Left lung (tissue), 4 donors: ENCODE measurements at regions not wholly inside any gene's neighbourhood (a gene's known extent, or its start where the extent isn't known, plus 50 kb on each side); places are given as distances from the start of the nearest gene placed in this dataset.

ENCODE experiments used
- ATAC-seq: fragments of 200-7000 bp; cut with Tn5 transposase; one replicate; pipeline ENCODE4 v1.9.1; 2020; ENCODE audit warnings: moderate library complexity
- DNase-seq, 4 donors: peaks; one replicate each; pipeline ENCODE4 v3.0.0-alpha.2; 2013 to 2020
- H3K27ac ChIP-seq, 2 donors: fragments of 200-600 bp; sonication (generic) in 1 of 2; one replicate each; pipeline versions ENCODE4 v1.5.0 to v1.8.0; 2020 to 2021
- H3K27me3 ChIP-seq, 2 donors: fragments of 200-600 bp; sonication (generic) in 1 of 2; one replicate each; pipeline versions ENCODE4 v1.5.0 to v1.8.0; 2020 to 2021
- H3K36me3 ChIP-seq, 2 donors: fragments of 200-600 bp; sonication (generic) in 1 of 2; one replicate each; pipeline versions ENCODE4 v1.5.0 to v1.8.0; 2020 to 2021
- H3K4me1 ChIP-seq, 2 donors: fragments of 200-600 bp; one replicate each; pipeline ENCODE4 v1.8.0; 2021
- H3K4me3 ChIP-seq, 2 donors: fragments of 200-600 bp; sonication (generic) in 1 of 2; one replicate each; pipeline versions ENCODE4 v1.5.0 to v1.8.0; 2020 to 2021; ENCODE audit warnings: mild to moderate bottlenecking in 1 of 2
- H3K9me3 ChIP-seq, 2 donors: fragments of 200-600 bp; sonication (generic) in 1 of 2; one replicate each; pipeline versions ENCODE4 v1.5.0 to v1.8.0; 2020 to 2021
- CTCF ChIP-seq, 2 donors: fragments of 200-600 bp; sonication (generic) in 1 of 2; IDR thresholded peaks; one replicate each; pipeline versions ENCODE4 v1.5.0 to v1.8.0; 2021; ENCODE audit warnings: antibody characterized with exemption in 2 of 2
- intact Hi-C, 2 donors: fragments of 100-400 bp; cut with DNase I; formaldehyde crosslinking; loops; one replicate each; pipeline versions ENCODE4 v1.11.2 to v1.14.2; 2022
- donor health status: DM: no; HTN: yes; CAD: no.
- donor health status: DM: no; HTN: no; CAD: no.

GRCh38 chr15:62541250-62541649 lies 376.2 kb upstream of the C2CD4B start:
- Histone ChIP-seq H3K4me3 (no peak overlapping the region), H3K9me3 (no peaks in the 10 kb centered on the region), H3K27ac (no peak overlapping the region), H3K36me3 (no peaks in the 10 kb centered on the region), H3K27me3 (no peaks in the 10 kb centered on the region), H3K4me1 (no peaks in the 10 kb centered on the region)
- intact Hi-C loops: no loop called here
- TF ChIP-seq CTCF (IDR thresholded peaks at IDR 0.05): no peak
- no peak for DNase-seq
- no peak for ATAC-seq

- H3K4me1 ChIP-seq: no peaks in the 10 kb centered on the region
- no peaks in the 10 kb centered on the region for H3K36me3 ChIP-seq
- TF ChIP-seq CTCF (IDR thresholded peaks at IDR 0.05): no peak
- no peak for DNase-seq
- no peak overlapping the region for H3K4me3 ChIP-seq
- no peaks in the 10 kb centered on the region for H3K9me3 ChIP-seq
- H3K27ac ChIP-seq: no peak overlapping the region
- H3K27me3 ChIP-seq: no peaks in the 10 kb centered on the region
- ATAC-seq: no peak
- intact Hi-C loops: no loop called here
Measured at GRCh38 chr15:62541846-62542245, 376.8 kb upstream of the C2CD4B start.

- Histone ChIP-seq H3K4me1 (no peaks in the 10 kb centered on the region), H3K4me3 (no peak overlapping the region), H3K27ac (no peak overlapping the region), H3K36me3 (no peaks in the 10 kb centered on the region), H3K27me3 (no peaks in the 10 kb centered on the region), H3K9me3 (no peaks in the 10 kb centered on the region)
- ATAC-seq (no peak), DNase-seq (no peak)
- TF ChIP-seq CTCF (IDR thresholded peaks at IDR 0.05): no peak
- intact Hi-C loops: no loop called here
Measured at GRCh38 chr15:62544446-62544845, 379.4 kb upstream of the C2CD4B start.

- DNase-seq (peak in 2 of 4 donors; percentile 42 to 54), ATAC-seq (peak; percentile 60)
- Histone ChIP-seq H3K4me3 (no peak overlapping the region), H3K27me3 (no peaks in the 10 kb centered on the region), H3K9me3 (no peaks in the 10 kb centered on the region), H3K4me1 (no peaks in the 10 kb centered on the region), H3K36me3 (no peaks in the 10 kb centered on the region), H3K27ac (no peak overlapping the region)
- intact Hi-C loops: no loop called here
- TF ChIP-seq CTCF (IDR thresholded peaks at IDR 0.05): no peak
Measured at GRCh38 chr15:62545467-62546227, 380.6 kb upstream of the C2CD4B start.

GRCh38 chr15:62546628-62547027 lies 381.5 kb upstream of the C2CD4B start:
- intact Hi-C loops: no loop called here

More at GRCh38 chr15:62546628-62547027, 381.5 kb upstream of the C2CD4B start:
- ATAC-seq (no peak), DNase-seq (no peak)
- no peaks in the 10 kb centered on the region for H3K36me3 ChIP-seq
- H3K27me3 ChIP-seq: no peaks in the 10 kb centered on the region
- no peaks in the 10 kb centered on the region for H3K4me1 ChIP-seq
- H3K27ac ChIP-seq: no peak overlapping the region
- H3K4me3 ChIP-seq: no peak overlapping the region
- H3K9me3 ChIP-seq: no peaks in the 10 kb centered on the region
- TF ChIP-seq CTCF (IDR thresholded peaks at IDR 0.05): no peak
